Naive thymus-derived CD4-positive, alpha-beta T cell (primary cell): ENCODE measurements at regions not wholly inside any gene's neighbourhood (a gene's known extent, or its start where the extent isn't known, plus 50 kb on each side); places are given as distances from the start of the nearest gene placed in this dataset.

ENCODE experiments used
- ATAC-seq: fragments of 150-1000 bp; cut with Tn5 transposase; 2 replicates; pipeline ENCODE4 v1.10.0; 2021; ENCODE audit warnings: mild to moderate bottlenecking, moderate library complexity
- CTCF ChIA-PET: fragments of 350-600 bp; sonication (Branson Sonifier 250); formaldehyde crosslinking; loops from one replicate; lab custom pipeline; 2021; ENCODE audit warnings: antibody characterized with exemption; lab: Charles Lee
- POLR2A ChIA-PET: fragments of 350-600 bp; sonication (Branson Sonifier 250); formaldehyde crosslinking; loops from one replicate; lab custom pipeline; 2021; ENCODE audit warnings: antibody characterized with exemption, inconsistent platforms; lab: Charles Lee
- DNase-seq, 9 donors: peaks; one replicate each; pipeline versions ENCODE4 v3.0.0 to v3.0.0-alpha.2; 2020 to 2022; ENCODE audit warnings: mixed read lengths in 1 of 9
- H3K27ac ChIP-seq: one replicate; pipeline ENCODE4 v1.7.0; 2013; ENCODE audit warnings: mild to moderate bottlenecking, low read depth, low read length, moderate library complexity
- H3K27me3 ChIP-seq, 2 donors: one replicate each; pipeline ENCODE4 v1.7.0; 2013; ENCODE audit warnings: low read length in 2 of 2, mild to moderate bottlenecking in 2 of 2, moderate library complexity in 2 of 2; ENCODE audit not compliant: control insufficient read depth in 2 of 2, insufficient read depth in 2 of 2
- H3K36me3 ChIP-seq, 3 experiments: 1 replicate in 2 of 3; 2 replicates in 1 of 3; pipeline ENCODE4 v1.7.0; 2013; ENCODE audit warnings: low read length in 3 of 3, mild to moderate bottlenecking in 3 of 3, moderate library complexity in 1 of 3; ENCODE audit not compliant: insufficient read depth in 3 of 3, control insufficient read depth in 2 of 3
- H3K4me1 ChIP-seq, 2 donors: one replicate each; pipeline ENCODE4 v1.7.0; 2013; ENCODE audit warnings: low read length in 2 of 2, mild to moderate bottlenecking in 2 of 2, moderate library complexity in 1 of 2; ENCODE audit not compliant: control insufficient read depth in 2 of 2, insufficient read depth in 2 of 2
- H3K4me3 ChIP-seq: 2 replicates; pipeline ENCODE4 v1.7.0; 2013; ENCODE audit warnings: mild to moderate bottlenecking, low read length
- H3K9me3 ChIP-seq, 3 experiments: 1 replicate in 2 of 3; 2 replicates in 1 of 3; pipeline ENCODE4 v1.7.0; 2013; ENCODE audit warnings: low read length in 3 of 3; ENCODE audit not compliant: control insufficient read depth in 2 of 3
- H3K27ac Mint-ChIP-seq, 9 donors: one replicate each; pipeline ENCODE4 v1.8.0; 2020 to 2022; ENCODE audit warnings: mixed read lengths in 9 of 9, mild to moderate bottlenecking in 8 of 9, moderate library complexity in 5 of 9, inconsistent platforms in 2 of 9
- H3K27me3 Mint-ChIP-seq, 5 donors: one replicate each; pipeline ENCODE4 v1.8.0; 2021 to 2022; ENCODE audit warnings: mixed read lengths in 5 of 5, mild to moderate bottlenecking in 1 of 5
- H3K36me3 Mint-ChIP-seq, 5 donors: one replicate each; pipeline ENCODE4 v1.8.0; 2020 to 2022; ENCODE audit warnings: mixed read lengths in 5 of 5, mild to moderate bottlenecking in 3 of 5, inconsistent platforms in 1 of 5
- H3K4me1 Mint-ChIP-seq, 7 donors: one replicate each; pipeline ENCODE4 v1.8.0; 2020 to 2022; ENCODE audit warnings: mixed read lengths in 7 of 7, mild to moderate bottlenecking in 3 of 7, inconsistent platforms in 1 of 7
- H3K4me3 Mint-ChIP-seq, 10 donors: one replicate each; pipeline ENCODE4 v1.8.0; 2020 to 2022; ENCODE audit warnings: mild to moderate bottlenecking in 10 of 10, mixed read lengths in 10 of 10, moderate library complexity in 6 of 10, inconsistent platforms in 2 of 10
- H3K9me3 Mint-ChIP-seq, 11 donors: one replicate each; pipeline ENCODE4 v1.8.0; 2020 to 2022; ENCODE audit warnings: mixed read lengths in 11 of 11, mild to moderate bottlenecking in 4 of 11, inconsistent platforms in 1 of 11, moderate library complexity in 1 of 11
- intact Hi-C, 2 donors: fragments of 100-400 bp; cut with micrococcal nuclease; formaldehyde crosslinking; loops; one replicate each; pipeline ENCODE4 v1.15.1; 2023

GRCh38 chr6:22448291-22448711 is 121.1 kb upstream of the HDGFL1 start:
- Histone ChIP-seq H3K4me3 (no peak overlapping the region), H3K27ac (no peak overlapping the region), H3K4me1 (no peaks in the 10 kb centered on the region), H3K9me3 (no peaks in the 10 kb centered on the region), H3K36me3 (no peaks in the 10 kb centered on the region), H3K27me3 (no peaks in the 10 kb centered on the region)
- H3K36me3 Mint-ChIP-seq, result no peaks in the 10 kb centered on the region
- DNase-seq (no peak), ATAC-seq (no peak)
- CTCF ChIA-PET, result no interaction called here
- H3K27me3 Mint-ChIP-seq, result no peaks in the 10 kb centered on the region
- intact Hi-C loops, result no loop called here
- no peaks in the 10 kb centered on the region for H3K4me1 Mint-ChIP-seq
- POLR2A ChIA-PET, result no interaction called here
- H3K4me3 Mint-ChIP-seq, result no peak overlapping the region
- no peak overlapping the region for H3K27ac Mint-ChIP-seq
- H3K9me3 Mint-ChIP-seq, result peaks cover 0 to 6% (median 0%) of the 10 kb centered on the region in 11 donors

GRCh38 chr6:22451962-22452361 is 117.4 kb upstream of the HDGFL1 start:
- Histone ChIP-seq H3K27me3 (no peaks in the 10 kb centered on the region), H3K4me1 (no peaks in the 10 kb centered on the region), H3K9me3 (no peaks in the 10 kb centered on the region), H3K36me3 (no peaks in the 10 kb centered on the region), H3K27ac (no peak overlapping the region), H3K4me3 (no peak overlapping the region)
- Mint-ChIP-seq H3K36me3 (no peaks in the 10 kb centered on the region), H3K4me3 (no peak overlapping the region), H3K27ac (no peak overlapping the region), H3K27me3 (no peaks in the 10 kb centered on the region), H3K4me1 (no peaks in the 10 kb centered on the region), H3K9me3 (peaks cover 0 to 15% (median 0%) of the 10 kb centered on the region in 11 donors)
- POLR2A ChIA-PET, result no interaction called here
- ATAC-seq (no peak), DNase-seq (no peak)
- CTCF ChIA-PET, result no interaction called here
- intact Hi-C loops, result no loop called here

- no peak overlapping the region for H3K27ac ChIP-seq
- POLR2A ChIA-PET, result no interaction called here
Measured at GRCh38 chr6:22455378-22455777, 114.0 kb upstream of the HDGFL1 start.

GRCh38 chr6:22457996-22458395 is 111.4 kb upstream of the HDGFL1 start:
- H3K27me3 Mint-ChIP-seq, result no peaks in the 10 kb centered on the region
- no peaks in the 10 kb centered on the region for H3K27me3 ChIP-seq
- no peaks in the 10 kb centered on the region for H3K4me1 Mint-ChIP-seq
- no peak for ATAC-seq
- peaks cover 0 to 19% (median 1%) of the 10 kb centered on the region in 11 donors for H3K9me3 Mint-ChIP-seq
- no peak overlapping the region for H3K27ac ChIP-seq
- ChIA-PET CTCF (no interaction called here), POLR2A (no interaction called here)
- intact Hi-C loops, result no loop called here
- no peaks in the 10 kb centered on the region for H3K36me3 ChIP-seq
- DNase-seq, result no peak
- H3K4me1 ChIP-seq, result no peaks in the 10 kb centered on the region
- H3K9me3 ChIP-seq, result no peaks in the 10 kb centered on the region
- H3K27ac Mint-ChIP-seq, result no peak overlapping the region
- H3K4me3 Mint-ChIP-seq, result no peak overlapping the region
- no peak overlapping the region for H3K4me3 ChIP-seq
- H3K36me3 Mint-ChIP-seq, result no peaks in the 10 kb centered on the region

More at GRCh38 chr6:22455378-22455777, 114.0 kb upstream of the HDGFL1 start:
- CTCF ChIA-PET, result no interaction called here
- ATAC-seq (no peak), DNase-seq (no peak)
- no peak overlapping the region for H3K27ac Mint-ChIP-seq
- H3K4me1 ChIP-seq, result no peaks in the 10 kb centered on the region
- intact Hi-C loops, result no loop called here
- H3K4me3 Mint-ChIP-seq, result no peak overlapping the region
- no peaks in the 10 kb centered on the region for H3K27me3 Mint-ChIP-seq
- H3K27me3 ChIP-seq, result no peaks in the 10 kb centered on the region
- H3K9me3 ChIP-seq, result no peaks in the 10 kb centered on the region
- H3K36me3 Mint-ChIP-seq, result no peaks in the 10 kb centered on the region
- H3K4me3 ChIP-seq, result no peak overlapping the region
- H3K36me3 ChIP-seq, result no peaks in the 10 kb centered on the region
- peaks cover 0 to 19% (median 0%) of the 10 kb centered on the region in 11 donors for H3K9me3 Mint-ChIP-seq
- H3K4me1 Mint-ChIP-seq, result no peaks in the 10 kb centered on the region

GRCh38 chr6:22466665-22467245 is 102.6 kb upstream of the HDGFL1 start:
- Mint-ChIP-seq H3K36me3 (no peaks in the 10 kb centered on the region), H3K4me3 (no peak overlapping the region), H3K27me3 (no peaks in the 10 kb centered on the region), H3K27ac (no peak overlapping the region), H3K4me1 (peaks cover 0 to 1% (median 0%) of the 10 kb centered on the region in 7 donors), H3K9me3 (peaks cover under 1 to 21% (median 4%) of the 10 kb centered on the region in 11 donors)
- intact Hi-C loops, result no loop called here
- no peak for DNase-seq
- Histone ChIP-seq H3K9me3 (no peaks in the 10 kb centered on the region), H3K27ac (no peak overlapping the region), H3K4me3 (no peak overlapping the region), H3K4me1 (no peaks in the 10 kb centered on the region), H3K27me3 (no peaks in the 10 kb centered on the region), H3K36me3 (no peaks in the 10 kb centered on the region)
- no peak for ATAC-seq
- ChIA-PET CTCF (interaction anchor here (0.6 kb wide), 1 partner anchor 270 kb away, joined by 4 read pairs; no protein-coding TSS in a partner anchor), POLR2A (no interaction called here)

- H3K4me3 ChIP-seq, result no peak overlapping the region
- DNase-seq (no peak), ATAC-seq (no peak)
- H3K4me3 Mint-ChIP-seq, result no peak overlapping the region
- H3K27ac ChIP-seq, result no peak overlapping the region
- H3K36me3 Mint-ChIP-seq, result no peaks in the 10 kb centered on the region
- no peaks in the 10 kb centered on the region for H3K27me3 ChIP-seq
- peaks cover 2 to 21% (median 4%) of the 10 kb centered on the region in 11 donors for H3K9me3 Mint-ChIP-seq
- H3K27ac Mint-ChIP-seq, result no peak overlapping the region
- H3K4me1 ChIP-seq, result no peaks in the 10 kb centered on the region
- no peaks in the 10 kb centered on the region for H3K9me3 ChIP-seq
- intact Hi-C loops, result no loop called here
- ChIA-PET POLR2A (no interaction called here), CTCF (no interaction called here)
- peaks cover 0 to 1% (median 0%) of the 10 kb centered on the region in 7 donors for H3K4me1 Mint-ChIP-seq
- no peaks in the 10 kb centered on the region for H3K36me3 ChIP-seq
- H3K27me3 Mint-ChIP-seq, result no peaks in the 10 kb centered on the region
Measured at GRCh38 chr6:22467645-22468044, 101.7 kb upstream of the HDGFL1 start.

- no peak for ATAC-seq
- Mint-ChIP-seq H3K27ac (no peak overlapping the region), H3K9me3 (peaks cover 2 to 21% (median 4%) of the 10 kb centered on the region in 11 donors), H3K27me3 (no peaks in the 10 kb centered on the region), H3K4me3 (no peak overlapping the region), H3K36me3 (no peaks in the 10 kb centered on the region), H3K4me1 (peaks cover 0 to 1% (median 0%) of the 10 kb centered on the region in 7 donors)
- H3K4me3 ChIP-seq, result no peak overlapping the region
- H3K27me3 ChIP-seq, result no peaks in the 10 kb centered on the region
- H3K4me1 ChIP-seq, result no peaks in the 10 kb centered on the region
- ChIA-PET CTCF (no interaction called here), POLR2A (no interaction called here)
- no peaks in the 10 kb centered on the region for H3K36me3 ChIP-seq
- no peak for DNase-seq
- H3K9me3 ChIP-seq, result no peaks in the 10 kb centered on the region
- H3K27ac ChIP-seq, result no peak overlapping the region
- intact Hi-C loops, result no loop called here
Measured at GRCh38 chr6:22468256-22468965, 101.0 kb upstream of the HDGFL1 start.
